K562 (cell line): ENCODE measurements at regions not wholly inside any gene's neighbourhood (a gene's known extent, or its start where the extent isn't known, plus 50 kb on each side); places are given as distances from the start of the nearest gene placed in this dataset.

Experiments used
- ATAC-seq: fragments of 200-7000 bp; cut with Tn5 transposase; 3 replicates; pipeline ENCODE4 v1.9.1; 2020; ENCODE audit warnings: moderate library complexity
- BruUV-seq: library from RNA; stranded (reverse); fragments of 400-500 nt; replicated peaks from 2 replicates; lab custom pipeline; 2021; lab: Mats Ljungman, UMichigan
- CTCF ChIA-PET: fragments of 300-600 bp; formaldehyde crosslinking; extraction: SDS; loops from one replicate; lab custom pipeline; 2021; ENCODE audit warnings: low intra/inter-chr PET ratio; lab: Yijun Ruan, JAX
- POLR2A ChIA-PET: fragments of 300-600, 350-650 bp; sonication (Branson Sonifier 250); formaldehyde crosslinking; extraction: SDS; loops from one replicate; lab custom pipeline; 2021; ENCODE audit warnings: antibody characterized with exemption, inconsistent platforms; lab: Yijun Ruan, JAX
- DNase-seq, 4 experiments: peaks; one replicate each; pipeline versions ENCODE4 v3.0.0 to v3.0.0-alpha.2; 2011 to 2018; ENCODE audit warnings: low spot score in 3 of 4, mixed read lengths in 3 of 4; ENCODE audit errors: extremely low read depth in 1 of 4
- FAIRE-seq: peaks from 2 replicates; lab custom pipeline; 2011; peaks lifted over from hg19 to GRCh38; lab: Jason Lieb, UNC
- H2AFZ ChIP-seq: 2 replicates; pipeline ENCODE4 v1.6.0; 2011; ENCODE audit warnings: low read depth, low read length, control low read depth, inconsistent platforms
- H3K27ac ChIP-seq: fragments of 200-600 bp; 3 replicates; pipeline ENCODE4 v1.8.0; 2011; ENCODE audit warnings: low read depth, mild to moderate bottlenecking, control low read depth, inconsistent platforms, low read length, moderate library complexity, mixed read lengths; ENCODE audit errors: extremely low read depth
- H3K27me3 ChIP-seq, 2 experiments: fragments of 300-600 bp in 1 of 2; 2 replicates in 1 of 2; 3 replicates in 1 of 2; pipeline versions ENCODE4 v1.6.0 to v1.8.0; 2011; ENCODE audit warnings: inconsistent platforms in 2 of 2, low read length in 2 of 2, mild to moderate bottlenecking in 1 of 2, mixed read lengths in 1 of 2, moderate library complexity in 1 of 2; ENCODE audit not compliant: control insufficient read depth in 2 of 2, insufficient read depth in 2 of 2
- H3K36me3 ChIP-seq: fragments of 300-600 bp; 3 replicates; pipeline ENCODE4 v1.8.0; 2011; ENCODE audit warnings: mild to moderate bottlenecking, low read length, inconsistent platforms; ENCODE audit not compliant: control insufficient read depth, insufficient read depth
- H3K4me1 ChIP-seq, 2 experiments: fragments of 200-600 bp in 1 of 2; replicated peaks in 1 of 2; 2 replicates in 1 of 2; 3 replicates in 1 of 2; pipeline versions ENCODE4 v1.5.1 to v1.8.0; 2011; ENCODE audit warnings: inconsistent platforms in 2 of 2, low read length in 2 of 2, mild to moderate bottlenecking in 1 of 2, mixed read lengths in 1 of 2, moderate library complexity in 1 of 2; ENCODE audit not compliant: control insufficient read depth in 2 of 2, insufficient read depth in 2 of 2
- H3K4me2 ChIP-seq: 2 replicates; pipeline ENCODE4 v1.6.1; 2011; ENCODE audit warnings: low read length, control low read depth, inconsistent platforms, mixed read lengths; ENCODE audit not compliant: insufficient read depth
- H3K4me3 ChIP-seq: fragments of 200-600 bp; sonication (generic), shearing (Covaris generic); 2 replicates; pipeline ENCODE4 v1.5.1; 2016; ENCODE audit warnings: control low read depth, inconsistent platforms
- H3K79me2 ChIP-seq: fragments of 200-600 bp; 3 replicates; pipeline ENCODE4 v1.8.0; 2011; ENCODE audit warnings: low read length, inconsistent platforms; ENCODE audit not compliant: control insufficient read depth, insufficient read depth
- H3K9ac ChIP-seq, 2 experiments: 2 replicates each; pipeline versions ENCODE4 v1.6.0 to v1.6.1; 2011; ENCODE audit warnings: low read depth in 2 of 2, low read length in 2 of 2, control low read depth in 1 of 2, inconsistent platforms in 1 of 2, mild to moderate bottlenecking in 1 of 2, mixed read lengths in 1 of 2; ENCODE audit not compliant: insufficient read depth in 1 of 2
- H3K9me1 ChIP-seq: one replicate; pipeline ENCODE4 v1.6.0; 2011; ENCODE audit warnings: inconsistent platforms, mild to moderate bottlenecking, low read length, moderate library complexity; ENCODE audit not compliant: control insufficient read depth, insufficient read depth
- H3K9me3 ChIP-seq: replicated peaks from 2 replicates; pipeline ENCODE4 v1.5.1; 2011; ENCODE audit warnings: low read depth, low read length, inconsistent platforms; ENCODE audit not compliant: control insufficient read depth, insufficient read depth
- H4K20me1 ChIP-seq: replicated peaks from 2 replicates; pipeline ENCODE4 v1.6.1; 2011; ENCODE audit warnings: low read length, inconsistent platforms, mixed read lengths; ENCODE audit not compliant: control insufficient read depth, insufficient read depth
- ATF1 ChIP-seq, 2 experiments: fragments of 450-650 bp in 1 of 2; IDR thresholded peaks; 2 replicates each; pipeline ENCODE4 v1.6.1; 2016; ENCODE audit warnings: missing compliant biosample characterization in 1 of 2, missing genetic modification characterization in 1 of 2
- HNRNPL ChIP-seq: fragments of 200-400 bp; formaldehyde crosslinking; IDR thresholded peaks from 2 replicates; pipeline ENCODE4 v1.6.1; 2017; ENCODE audit warnings: low read depth, mild to moderate bottlenecking, low read length
- MIER1 ChIP-seq: fragments of 450-650 bp; IDR thresholded peaks from 2 replicates; pipeline ENCODE4 v1.6.1; 2016; ENCODE audit warnings: antibody characterized with exemption, mild to moderate bottlenecking, low read depth
- TEAD1 ChIP-seq, 2 experiments: fragments of 450-650 bp in 1 of 2; sonication (generic) in 1 of 2; formaldehyde crosslinking; IDR thresholded peaks; 2 replicates each; pipeline versions ENCODE4 v1.4.0 to v1.8.0; 2020 to 2022; ENCODE audit warnings: mild to moderate bottlenecking in 2 of 2, missing genetic modification reagents in 1 of 2
- ZBTB17 ChIP-seq: fragments of 450-650 bp; formaldehyde crosslinking; IDR thresholded peaks from 2 replicates; pipeline ENCODE4 v1.4.0; 2020; ENCODE audit warnings: mild to moderate bottlenecking
- ZFX ChIP-seq: sonication (generic); formaldehyde crosslinking; IDR thresholded peaks from 2 replicates; pipeline ENCODE4 v1.8.0; 2022; ENCODE audit warnings: mild to moderate bottlenecking, missing genetic modification reagents, moderate library complexity
- ZNF695 ChIP-seq: fragments of 450-650 bp; formaldehyde crosslinking; IDR thresholded peaks from 2 replicates; pipeline ENCODE4 v1.4.0; 2020; ENCODE audit warnings: mild to moderate bottlenecking, moderate library complexity
- WGBS: fragments of 100-300 bp; shearing (Covaris generic); methylation state at CpG from one replicate; pipeline ENCODE4 v1.1.6; 2016; ENCODE audit warnings: low coverage, mixed read lengths; ENCODE audit not compliant: insufficient coverage; ENCODE audit errors: missing lambda C conversion rate; 5-methylcytosine and 5-hydroxymethylcytosine counted together
- in situ Hi-C: fragments of 300-500 bp; cut with MboI; formaldehyde crosslinking; loops from 4 replicates; pipeline ENCODE4 v1.15.0; 2018; ENCODE audit warnings: inconsistent platforms, mixed read lengths
- intact Hi-C: fragments of 100-400 bp; cut with micrococcal nuclease; formaldehyde crosslinking; loops from 2 replicates; pipeline ENCODE4 v1.14.2; 2022
- TF ChIP-seq, protein P1 (sequence below): fragments of 250-450 bp; sonication (Bioruptor Pico); IDR thresholded peaks from 2 replicates; pipeline ENCODE4 v1.8.0; 2021; ENCODE audit warnings: moderate library complexity, mild to moderate bottlenecking, inconsistent platforms
- TF ChIP-seq, protein P2 (sequence below): sonication (generic); IDR thresholded peaks from 2 replicates; pipeline ENCODE4 v1.6.1; 2016

DNA sequence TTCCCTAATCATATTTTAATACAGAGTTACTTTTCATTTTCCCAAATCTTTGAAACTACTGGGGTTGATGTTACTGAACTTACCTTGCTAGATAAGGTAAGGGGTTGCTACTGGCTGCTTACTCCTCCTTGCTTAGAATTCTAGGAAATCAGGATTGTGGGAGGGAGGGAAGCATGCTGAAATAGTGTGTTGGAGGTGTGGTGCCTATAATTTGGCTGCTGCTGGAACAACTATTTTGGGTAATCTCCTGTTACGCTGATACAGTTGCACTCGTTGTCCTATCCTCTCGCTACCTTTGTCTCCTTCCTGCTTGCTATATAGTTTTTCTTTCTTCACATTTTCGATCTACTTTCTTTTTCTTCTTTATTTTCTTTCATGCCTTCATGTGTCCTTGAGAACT, 83.7 kb downstream of the BMP2 start:
- in situ Hi-C loops (no loop called here), intact Hi-C loops (no loop called here)
- no peak for TF ChIP-seq ZFX
- TF ChIP-seq, protein P1, sequence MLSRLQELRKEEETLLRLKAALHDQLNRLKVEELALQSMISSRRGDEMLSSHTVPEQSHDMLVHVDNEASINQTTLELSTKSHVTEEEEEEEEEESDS (CRISPR knock-in tag): no peak
- TF ChIP-seq, protein P2, sequence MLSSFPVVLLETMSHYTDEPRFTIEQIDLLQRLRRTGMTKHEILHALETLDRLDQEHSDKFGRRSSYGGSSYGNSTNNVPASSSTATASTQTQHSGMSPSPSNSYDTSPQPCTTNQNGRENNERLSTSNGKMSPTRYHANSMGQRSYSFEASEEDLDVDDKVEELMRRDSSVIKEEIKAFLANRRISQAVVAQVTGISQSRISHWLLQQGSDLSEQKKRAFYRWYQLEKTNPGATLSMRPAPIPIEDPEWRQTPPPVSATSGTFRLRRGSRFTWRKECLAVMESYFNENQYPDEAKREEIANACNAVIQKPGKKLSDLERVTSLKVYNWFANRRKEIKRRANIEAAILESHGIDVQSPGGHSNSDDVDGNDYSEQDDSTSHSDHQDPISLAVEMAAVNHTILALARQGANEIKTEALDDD: no peak
- no peak for TF ChIP-seq TEAD1 (CRISPR knock-in tag; IDR thresholded peaks at IDR 0.05)
- no peak for TF ChIP-seq MIER1
- TF ChIP-seq ZNF695 (CRISPR knock-in tag): no peak
- TF ChIP-seq ZBTB17 (CRISPR knock-in tag): no peak
- TF ChIP-seq HNRNPL: no peak
- TF ChIP-seq ATF1 (CRISPR knock-in tag; IDR thresholded peaks at IDR 0.05): no peak
- TF ChIP-seq ATF1 (tag; IDR thresholded peaks at IDR 0.05): no peak
- POLR2A ChIA-PET: no interaction called here
- CTCF ChIA-PET: no interaction called here
- no peaks in the 10 kb centered on the region for H3K79me2 ChIP-seq
- no peak overlapping the region for H3K27ac ChIP-seq
- no TSS peak for BruUV-seq
- H3K9ac ChIP-seq: no peak overlapping the region
- H3K36me3 ChIP-seq: no peaks in the 10 kb centered on the region
- no peaks in the 10 kb centered on the region for H4K20me1 ChIP-seq
- no peaks in the 10 kb centered on the region for H3K4me1 ChIP-seq
- no peak overlapping the region for H3K4me3 ChIP-seq
- H3K9me1 ChIP-seq: no peaks in the 10 kb centered on the region
- no peak for DNase-seq
- 0% methylated on average over 4 of the region's 4 CpGs for WGBS
- no peaks in the 10 kb centered on the region for H3K27me3 ChIP-seq
- no peak for ATAC-seq
- H3K9me3 ChIP-seq: no peaks in the 10 kb centered on the region
- no peak for FAIRE-seq
- no peak overlapping the region for H2AFZ ChIP-seq
- H3K4me2 ChIP-seq: no peak overlapping the region
